Caco-2 (cell line): ENCODE measurements at regions not wholly inside any gene's neighbourhood (a gene's known extent, or its start where the extent isn't known, plus 50 kb on each side); places are given as distances from the start of the nearest gene placed in this dataset.

Experiments
- BruUV-seq: library from RNA; stranded (reverse); fragments of 400-500 nt; replicated peaks from 2 replicates; lab custom pipeline; 2021; lab: Mats Ljungman, UMichigan
- CTCF ChIA-PET: fragments of 300-600 bp; sonication (Branson Sonifier 250); formaldehyde crosslinking; loops from one replicate; lab custom pipeline; 2022; ENCODE audit warnings: antibody characterized with exemption; lab: Charles Lee
- POLR2A ChIA-PET: fragments of 300-600 bp; sonication (Branson Sonifier 250); formaldehyde crosslinking; loops from one replicate; lab custom pipeline; 2022; ENCODE audit warnings: antibody characterized with exemption; lab: Charles Lee
- DNase-seq, 2 experiments: peaks; one replicate each; pipeline versions ENCODE4 v3.0.0 to v3.0.0-alpha.2; 2020 to 2022
- H3K27me3 ChIP-seq: replicated peaks from 2 replicates; pipeline ENCODE4 v1.6.0; 2011; ENCODE audit warnings: low read length; ENCODE audit not compliant: control insufficient read depth, insufficient read depth
- H3K36me3 ChIP-seq: 2 replicates; pipeline ENCODE4 v1.5.1; 2011; ENCODE audit warnings: low read length; ENCODE audit not compliant: control insufficient read depth, insufficient read depth
- H3K4me1 ChIP-seq: fragments of 250-450 bp; sonication (Bioruptor Pico); 2 replicates; pipeline ENCODE4 v1.5.1; 2020; ENCODE audit warnings: mild to moderate bottlenecking
- H3K4me3 ChIP-seq: 2 replicates; pipeline ENCODE4 v1.5.1; 2011; ENCODE audit warnings: low read depth, mild to moderate bottlenecking, control low read depth, low read length
- H3K9me3 ChIP-seq: fragments of 250-450 bp; sonication (Bioruptor Pico); 2 replicates; pipeline ENCODE4 v1.5.1; 2020; ENCODE audit warnings: mild to moderate bottlenecking, moderate library complexity
- H3K27ac Mint-ChIP-seq: one replicate; pipeline ENCODE4 v1.8.0; 2022; ENCODE audit warnings: mixed read lengths; ENCODE audit not compliant: unreplicated experiment
- H3K27me3 Mint-ChIP-seq: one replicate; pipeline ENCODE4 v1.8.0; 2022; ENCODE audit warnings: mixed read lengths; ENCODE audit not compliant: insufficient read depth, unreplicated experiment
- H3K36me3 Mint-ChIP-seq: one replicate; pipeline ENCODE4 v1.8.0; 2022; ENCODE audit warnings: mild to moderate bottlenecking, mixed read lengths; ENCODE audit not compliant: insufficient read depth, unreplicated experiment
- H3K4me1 Mint-ChIP-seq: one replicate; pipeline ENCODE4 v1.8.0; 2022; ENCODE audit warnings: low read depth, mixed read lengths; ENCODE audit not compliant: unreplicated experiment
- H3K4me3 Mint-ChIP-seq: one replicate; pipeline ENCODE4 v1.8.0; 2022; ENCODE audit warnings: mild to moderate bottlenecking, moderate library complexity, mixed read lengths; ENCODE audit not compliant: unreplicated experiment
- H3K9me3 Mint-ChIP-seq: one replicate; pipeline ENCODE4 v1.8.0; 2022; ENCODE audit warnings: mixed read lengths; ENCODE audit not compliant: unreplicated experiment
- CTCF ChIP-seq, 2 experiments: fragments of 200-600 bp in 1 of 2; IDR thresholded peaks; 1 replicate in 1 of 2; 2 replicates in 1 of 2; pipeline versions ENCODE4 v1.5.1 to v1.8.0; 2011 to 2022; ENCODE audit warnings: antibody characterized with exemption in 1 of 2, control low read depth in 1 of 2, inconsistent platforms in 1 of 2, low read depth in 1 of 2, low read length in 1 of 2, mild to moderate bottlenecking in 1 of 2, moderate library complexity in 1 of 2; ENCODE audit not compliant: insufficient read depth in 1 of 2, severe bottlenecking in 1 of 2, unreplicated experiment in 1 of 2
- intact Hi-C: fragments of 100-400 bp; cut with micrococcal nuclease; formaldehyde crosslinking; loops from one replicate; pipeline ENCODE4 v1.10.0; 2022; ENCODE audit not compliant: unreplicated experiment

DNA sequence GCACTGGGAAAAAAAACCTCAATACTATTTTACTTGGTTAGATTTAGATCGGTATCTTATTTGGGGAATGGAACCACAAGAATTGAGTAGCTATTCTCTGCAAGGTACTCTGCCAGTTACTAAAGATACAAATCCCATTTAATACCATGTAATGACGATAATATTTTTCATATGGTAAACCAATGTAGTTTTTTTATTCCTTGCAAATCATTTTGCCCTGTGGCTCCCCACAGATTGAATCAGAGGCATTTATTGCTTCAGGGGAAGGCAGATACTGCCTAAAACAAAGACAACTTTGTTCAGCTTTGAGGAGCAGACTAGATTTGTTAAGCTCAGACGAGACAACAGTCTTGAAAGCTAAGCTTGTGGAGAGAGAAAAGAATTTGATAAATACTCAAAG, 226.7 kb upstream of the RUNX1 start:
- H3K27me3 ChIP-seq, result no peaks in the 10 kb centered on the region
- peaks cover 7% of the 10 kb centered on the region for H3K4me1 ChIP-seq
- Mint-ChIP-seq H3K4me3 (no peak overlapping the region), H3K4me1 (peaks cover 27% of the 10 kb centered on the region), H3K27ac (no peak overlapping the region), H3K27me3 (no peaks in the 10 kb centered on the region), H3K9me3 (peaks cover 21% of the 10 kb centered on the region), H3K36me3 (no peaks in the 10 kb centered on the region)
- 0 out of 2 replicates have a peak, but pooled peaks cover 8% of the 10 kb centered on the region for H3K9me3 ChIP-seq
- TF ChIP-seq CTCF (IDR thresholded peaks at IDR 0.05; ENCODE audit: insufficient read depth in 1 of 2, low read depth in 1 of 2, low read length in 1 of 2, severe bottlenecking in 1 of 2, unreplicated experiment in 1 of 2), result no peak
- no peaks in the 10 kb centered on the region for H3K36me3 ChIP-seq
- BruUV-seq, result no TSS peak
- ChIA-PET POLR2A (no interaction called here), CTCF (no interaction called here)
- H3K4me3 ChIP-seq, result no peak overlapping the region
- intact Hi-C loops, result no loop called here
- no peak for DNase-seq

DNA sequence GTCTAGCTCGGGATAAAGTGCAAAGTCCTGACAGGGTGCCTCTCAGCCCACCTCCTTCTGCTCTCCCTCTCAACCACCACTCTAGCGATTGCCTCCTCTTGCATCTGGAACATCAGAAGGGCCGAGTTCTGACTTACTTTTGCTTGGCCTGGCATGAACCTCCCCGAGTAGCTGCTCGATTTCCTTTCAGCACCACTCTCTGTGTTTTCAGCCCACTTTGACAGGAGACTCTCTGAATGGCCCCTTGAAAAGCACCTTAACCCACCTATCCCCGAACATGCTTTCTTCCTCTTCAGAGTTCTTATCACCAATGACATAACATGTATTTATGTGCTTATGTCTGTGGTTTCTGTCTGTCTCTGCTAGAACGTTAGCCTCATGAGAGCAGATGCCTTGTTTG, 225.8 kb upstream of the RUNX1 start:
- H3K4me3 ChIP-seq, result no peak overlapping the region
- no peaks in the 10 kb centered on the region for H3K36me3 ChIP-seq
- CTCF ChIA-PET, result no interaction called here
- Mint-ChIP-seq H3K9me3 (peaks cover 17% of the 10 kb centered on the region), H3K4me1 (peaks cover 27% of the 10 kb centered on the region), H3K27me3 (no peaks in the 10 kb centered on the region), H3K36me3 (no peaks in the 10 kb centered on the region), H3K4me3 (no peak overlapping the region), H3K27ac (no peak overlapping the region)
- POLR2A ChIA-PET, result no interaction called here
- no TSS peak for BruUV-seq
- no peaks in the 10 kb centered on the region for H3K27me3 ChIP-seq
- no peak for TF ChIP-seq CTCF (IDR thresholded peaks at IDR 0.05; ENCODE audit: insufficient read depth in 1 of 2, low read depth in 1 of 2, low read length in 1 of 2, severe bottlenecking in 1 of 2, unreplicated experiment in 1 of 2)
- H3K9me3 ChIP-seq, result 0 out of 2 replicates have a peak, but pooled peaks cover 8% of the 10 kb centered on the region
- intact Hi-C loops, result no loop called here
- H3K4me1 ChIP-seq, result peaks cover 7% of the 10 kb centered on the region
- DNase-seq, result no peak

DNA sequence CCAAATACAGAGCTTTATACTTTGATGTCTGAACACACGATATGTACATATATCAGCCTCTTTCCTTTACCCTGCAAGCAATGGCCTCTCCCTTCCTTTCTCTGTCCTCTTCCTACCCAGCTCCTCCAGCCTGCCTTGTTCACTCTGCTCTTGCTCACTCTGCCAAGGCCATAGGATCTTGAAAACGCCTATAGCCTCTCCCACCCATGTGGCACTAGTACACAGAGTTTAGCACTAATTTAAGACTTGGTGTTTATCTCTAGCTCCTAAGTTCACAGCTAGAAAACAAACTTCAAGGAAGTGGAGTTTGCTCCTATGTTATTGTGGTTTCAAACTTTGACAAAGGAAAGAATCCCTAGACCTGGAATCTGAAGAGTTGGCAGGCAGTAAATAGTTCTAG, 225.0 kb upstream of the RUNX1 start:
- H3K27ac Mint-ChIP-seq, result no peak overlapping the region
- peaks cover 11% of the 10 kb centered on the region for H3K9me3 Mint-ChIP-seq
- intact Hi-C loops, result no loop called here
- TF ChIP-seq CTCF (IDR thresholded peaks at IDR 0.05; ENCODE audit: insufficient read depth in 1 of 2, low read depth in 1 of 2, low read length in 1 of 2, severe bottlenecking in 1 of 2, unreplicated experiment in 1 of 2), result no peak
- peaks cover 7% of the 10 kb centered on the region for H3K4me1 ChIP-seq
- CTCF ChIA-PET, result no interaction called here
- POLR2A ChIA-PET, result interaction anchor here (0.6 kb wide), 1 partner anchor 55 kb away, joined by 5 read pairs; no protein-coding TSS in a partner anchor
- H3K4me3 ChIP-seq, result no peak overlapping the region
- H3K27me3 ChIP-seq, result no peaks in the 10 kb centered on the region
- H3K9me3 ChIP-seq, result 0 out of 2 replicates have a peak, but pooled peaks cover 5% of the 10 kb centered on the region
- peaks cover 27% of the 10 kb centered on the region for H3K4me1 Mint-ChIP-seq
- H3K4me3 Mint-ChIP-seq, result no peak overlapping the region
- H3K27me3 Mint-ChIP-seq, result no peaks in the 10 kb centered on the region
- DNase-seq, result no peak
- no peaks in the 10 kb centered on the region for H3K36me3 ChIP-seq
- no peaks in the 10 kb centered on the region for H3K36me3 Mint-ChIP-seq
- BruUV-seq, result no TSS peak
